Mesendoderm (in vitro differentiated cells): ENCODE measurements at regions not wholly inside any gene's neighbourhood (a gene's known extent, or its start where the extent isn't known, plus 50 kb on each side); places are given as distances from the start of the nearest gene placed in this dataset.

Experiments used
- DNase-seq: peaks from one replicate; pipeline ENCODE4 v3.0.0; 2013
- H2AK5ac ChIP-seq: 2 replicates; pipeline ENCODE4 v1.6.1; 2013; ENCODE audit warnings: low read length, inconsistent platforms
- H2BK120ac ChIP-seq: 2 replicates; pipeline ENCODE4 v1.6.1; 2013; ENCODE audit warnings: low read depth, mild to moderate bottlenecking, low read length, moderate library complexity, mixed read lengths
- H2BK15ac ChIP-seq: replicated peaks from 2 replicates; pipeline ENCODE4 v1.6.1; 2013; ENCODE audit warnings: low read depth, mild to moderate bottlenecking, moderate library complexity
- H2BK5ac ChIP-seq: 2 replicates; pipeline ENCODE4 v1.6.1; 2013; ENCODE audit warnings: low read length, inconsistent platforms
- H3K18ac ChIP-seq: 2 replicates; pipeline ENCODE4 v1.6.1; 2013; ENCODE audit warnings: mild to moderate bottlenecking, low read length, mixed read lengths
- H3K23ac ChIP-seq: one replicate; pipeline ENCODE4 v1.6.1; 2013; ENCODE audit warnings: low read length
- H3K27ac ChIP-seq: 2 replicates; pipeline ENCODE4 v1.5.1; 2013; ENCODE audit warnings: low read depth, mild to moderate bottlenecking, inconsistent platforms, low read length, moderate library complexity
- H3K27me3 ChIP-seq: 2 replicates; pipeline ENCODE4 v1.6.1; 2013; ENCODE audit warnings: low read length, control low read depth, mild to moderate bottlenecking, inconsistent platforms; ENCODE audit not compliant: insufficient read depth, poor library complexity
- H3K36me3 ChIP-seq: 2 replicates; pipeline ENCODE4 v1.6.1; 2013; ENCODE audit warnings: low read length, inconsistent platforms; ENCODE audit not compliant: control insufficient read depth, insufficient read depth
- H3K4ac ChIP-seq: one replicate; pipeline ENCODE4 v1.6.1; 2013; ENCODE audit warnings: low read depth, mild to moderate bottlenecking, low read length, moderate library complexity
- H3K4me1 ChIP-seq: 2 replicates; pipeline ENCODE4 v1.6.1; 2013; ENCODE audit warnings: low read depth, low read length, inconsistent platforms; ENCODE audit not compliant: control insufficient read depth
- H3K4me2 ChIP-seq: 2 replicates; pipeline ENCODE4 v1.6.1; 2013; ENCODE audit warnings: low read length
- H3K4me3 ChIP-seq: 2 replicates; pipeline ENCODE4 v1.5.1; 2013; ENCODE audit warnings: mild to moderate bottlenecking, low read length
- H3K56ac ChIP-seq: one replicate; pipeline ENCODE4 v1.6.1; 2013; ENCODE audit warnings: low read length
- H3K79me1 ChIP-seq: 2 replicates; pipeline ENCODE4 v1.6.1; 2013; ENCODE audit warnings: low read length, inconsistent platforms
- H3K79me2 ChIP-seq: 2 replicates; pipeline ENCODE4 v1.6.1; 2013; ENCODE audit warnings: mild to moderate bottlenecking, low read length; ENCODE audit not compliant: control insufficient read depth, insufficient read depth
- H3K9ac ChIP-seq: 2 replicates; pipeline ENCODE4 v1.6.1; 2013; ENCODE audit warnings: low read length, inconsistent platforms
- H4K5ac ChIP-seq: one replicate; pipeline ENCODE4 v1.6.1; 2013; ENCODE audit warnings: low read length
- H4K8ac ChIP-seq: one replicate; pipeline ENCODE4 v1.6.1; 2013; ENCODE audit warnings: low read depth, mild to moderate bottlenecking, control low read depth, low read length, moderate library complexity
- WGBS: extraction: QIAGEN DNeasy Blood & Tissue Kit; methylation state at CpG from one replicate; pipeline ENCODE4 v1.1.7; 2013; ENCODE audit warnings: low lambda C conversion rate, missing lambda C conversion rate; ENCODE audit not compliant: insufficient coverage; ENCODE audit errors: extremely low coverage; 5-methylcytosine and 5-hydroxymethylcytosine counted together

DNA sequence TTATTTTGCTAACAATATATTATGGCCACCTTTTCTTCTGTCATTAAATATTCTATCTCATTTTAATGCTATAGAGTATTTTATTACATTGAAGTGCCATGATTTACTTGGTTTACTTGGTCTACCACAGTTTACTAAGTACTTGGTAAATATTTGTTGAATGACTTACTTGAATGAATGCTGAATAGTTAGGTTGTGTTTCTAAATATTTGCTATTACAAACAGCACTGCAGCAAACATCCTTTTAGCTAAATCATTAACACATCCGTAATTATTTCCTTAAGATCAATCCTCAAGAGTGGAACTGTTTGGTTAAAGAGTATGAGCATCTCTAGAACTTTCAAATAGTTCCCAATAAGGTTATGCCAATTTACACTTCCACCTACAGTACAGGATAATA lies 318.7 kb downstream of the MYCN start:
- Histone ChIP-seq H3K79me2 (no peaks in the 10 kb centered on the region), H2BK5ac (no peak overlapping the region), H3K4me2 (no peak overlapping the region), H3K56ac (no peak overlapping the region), H3K9ac (no peak overlapping the region), H3K4me1 (no peaks in the 10 kb centered on the region), H3K4ac (no peak overlapping the region), H3K36me3 (no peaks in the 10 kb centered on the region), H2BK120ac (no peak overlapping the region), H3K27ac (no peak overlapping the region), H4K8ac (no peak overlapping the region), H3K27me3 (no peaks in the 10 kb centered on the region), H3K79me1 (no peaks in the 10 kb centered on the region), H3K4me3 (no peak overlapping the region), H2AK5ac (no peak overlapping the region), H3K23ac (no peak overlapping the region), H4K5ac (no peak overlapping the region), H2BK15ac (no peak overlapping the region), H3K18ac (no peak overlapping the region)
- no peak for DNase-seq
- no CpG with 5 or more reads among the region's 1 CpG for WGBS

DNA sequence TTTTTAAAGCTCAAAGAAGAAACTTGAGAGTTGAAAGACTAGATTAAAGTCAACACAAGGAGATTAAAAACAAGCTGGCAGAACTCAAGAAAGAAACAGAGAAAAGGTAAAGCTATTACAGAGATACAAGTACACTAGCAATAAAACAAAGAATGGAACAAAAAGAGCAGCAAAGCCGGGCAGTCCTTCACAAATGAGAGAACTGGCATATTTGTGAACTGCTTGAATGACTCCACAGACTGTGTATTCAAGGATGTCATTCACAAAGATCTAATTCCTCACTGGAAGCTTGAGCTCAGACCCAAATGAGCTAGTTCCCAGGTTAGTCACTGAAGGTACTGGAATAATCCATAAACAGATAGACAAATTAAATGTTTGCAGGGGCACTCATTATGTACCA lies 318.0 kb downstream of the MYCN start:
- no peak overlapping the region for H2BK5ac ChIP-seq
- H2AK5ac ChIP-seq = no peak overlapping the region
- no CpG with 5 or more reads among the region's 1 CpG for WGBS
- H4K8ac ChIP-seq = no peak overlapping the region
- H2BK120ac ChIP-seq = no peak overlapping the region
- no peaks in the 10 kb centered on the region for H3K27me3 ChIP-seq
- H3K23ac ChIP-seq = no peak overlapping the region
- H3K18ac ChIP-seq = no peak overlapping the region
- no peak overlapping the region for H3K4ac ChIP-seq
- H3K4me2 ChIP-seq = no peak overlapping the region
- H3K9ac ChIP-seq = no peak overlapping the region
- no peak overlapping the region for H3K27ac ChIP-seq
- H3K4me3 ChIP-seq = no peak overlapping the region
- DNase-seq = no peak
- no peaks in the 10 kb centered on the region for H3K79me2 ChIP-seq
- H4K5ac ChIP-seq = no peak overlapping the region
- H2BK15ac ChIP-seq = no peak overlapping the region
- no peaks in the 10 kb centered on the region for H3K79me1 ChIP-seq
- H3K56ac ChIP-seq = no peak overlapping the region
- no peaks in the 10 kb centered on the region for H3K36me3 ChIP-seq
- H3K4me1 ChIP-seq = no peaks in the 10 kb centered on the region

DNA sequence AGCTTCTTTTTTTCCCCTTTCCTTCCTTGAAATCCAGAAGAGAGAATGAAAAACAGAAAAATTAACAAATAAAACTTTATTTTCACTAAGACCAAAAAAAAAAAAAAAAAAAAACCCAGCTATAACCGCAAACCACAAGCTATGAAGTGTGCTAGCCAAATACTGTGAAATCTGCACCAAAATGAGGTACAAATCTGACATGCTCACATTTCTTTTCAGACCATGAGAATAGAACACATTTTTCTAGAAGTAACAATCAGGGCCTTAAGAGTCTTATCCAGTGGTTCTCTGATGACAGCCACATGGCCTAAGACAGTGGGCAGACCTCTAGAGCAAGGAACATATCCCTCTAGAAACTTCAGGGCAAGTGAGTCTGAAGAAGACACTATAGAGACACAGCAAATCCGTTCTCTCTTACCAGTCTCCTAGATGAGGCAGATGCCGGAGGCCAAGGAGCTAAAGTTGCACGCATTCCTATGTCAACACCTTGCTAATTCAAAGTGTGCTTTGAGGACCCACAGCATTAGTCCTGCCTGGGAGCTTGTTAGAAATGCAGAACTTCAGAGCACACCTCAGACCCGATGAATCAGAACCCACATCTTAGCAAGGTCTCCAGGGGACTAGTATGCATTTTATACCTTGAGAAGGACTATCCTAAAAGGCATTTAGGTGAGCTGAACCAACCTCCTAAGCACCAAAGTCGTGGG lies 317.1 kb downstream of the MYCN start:
- Histone ChIP-seq H2BK120ac (no peak overlapping the region), H3K56ac (no peak overlapping the region), H3K4ac (no peak overlapping the region), H3K79me2 (no peaks in the 10 kb centered on the region), H3K36me3 (no peaks in the 10 kb centered on the region), H2BK15ac (no peak overlapping the region), H3K79me1 (no peaks in the 10 kb centered on the region), H3K23ac (no peak overlapping the region), H3K4me2 (no peak overlapping the region), H3K27me3 (no peaks in the 10 kb centered on the region), H3K18ac (no peak overlapping the region), H3K4me1 (no peaks in the 10 kb centered on the region), H3K4me3 (no peak overlapping the region), H3K27ac (no peak overlapping the region), H3K9ac (no peak overlapping the region), H4K5ac (no peak overlapping the region), H2BK5ac (no peak overlapping the region), H4K8ac (no peak overlapping the region), H2AK5ac (no peak overlapping the region)
- no peak for DNase-seq
- WGBS = no CpG with 5 or more reads among the region's 6 CpGs

DNA sequence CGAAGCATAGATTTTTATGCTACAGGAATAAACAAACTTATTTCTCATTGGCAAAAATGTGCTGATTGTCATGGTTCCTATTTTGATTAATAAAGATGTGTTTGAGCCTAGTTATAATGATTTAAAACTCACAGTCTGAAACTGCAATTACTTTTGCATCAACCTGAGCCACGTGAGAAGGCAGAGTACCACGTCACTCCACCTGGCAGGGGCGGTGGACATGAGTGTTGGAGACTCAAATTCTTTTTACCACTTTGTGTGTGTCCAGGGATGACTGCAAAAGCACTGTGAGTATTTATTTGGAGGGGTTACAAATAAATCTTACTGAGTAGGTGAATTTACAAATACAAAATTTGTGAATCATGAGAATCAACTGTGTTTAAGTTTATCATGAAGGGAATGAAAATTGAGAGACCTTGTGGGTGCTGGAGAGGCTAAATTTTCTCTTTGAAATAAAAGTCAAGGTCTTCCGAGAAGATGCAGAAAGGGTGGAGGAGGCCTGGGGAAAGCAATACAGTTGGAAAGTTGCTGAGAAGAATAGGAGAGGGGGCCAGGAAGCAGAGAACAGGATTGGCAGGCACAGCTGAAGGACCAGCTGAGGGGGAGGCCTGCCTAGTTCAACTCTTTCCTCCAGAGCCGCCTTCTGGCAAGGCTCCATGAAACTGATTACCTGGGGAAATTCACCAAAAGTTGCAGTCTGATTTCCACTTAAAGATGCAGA lies 316.4 kb downstream of the MYCN start:
- H4K5ac ChIP-seq = no peak overlapping the region
- H3K4me2 ChIP-seq = no peak overlapping the region
- no peak overlapping the region for H4K8ac ChIP-seq
- H3K79me1 ChIP-seq = no peaks in the 10 kb centered on the region
- H3K18ac ChIP-seq = no peak overlapping the region
- no peak overlapping the region for H2BK5ac ChIP-seq
- no peak overlapping the region for H3K4me3 ChIP-seq
- DNase-seq = no peak
- no peak overlapping the region for H2BK120ac ChIP-seq
- H3K9ac ChIP-seq = no peak overlapping the region
- H3K23ac ChIP-seq = no peak overlapping the region
- H3K27ac ChIP-seq = no peak overlapping the region
- H3K56ac ChIP-seq = no peak overlapping the region
- H2AK5ac ChIP-seq = no peak overlapping the region
- no peaks in the 10 kb centered on the region for H3K79me2 ChIP-seq
- H3K27me3 ChIP-seq = no peaks in the 10 kb centered on the region
- no CpG with 5 or more reads among the region's 6 CpGs for WGBS
- no peaks in the 10 kb centered on the region for H3K4me1 ChIP-seq
- no peaks in the 10 kb centered on the region for H3K36me3 ChIP-seq
- H2BK15ac ChIP-seq = no peak overlapping the region
- H3K4ac ChIP-seq = no peak overlapping the region

- Histone ChIP-seq H3K23ac (no peak overlapping the region), H3K9ac (no peak overlapping the region), H3K18ac (no peak overlapping the region), H3K79me1 (no peaks in the 10 kb centered on the region), H3K27me3 (no peaks in the 10 kb centered on the region), H3K36me3 (no peaks in the 10 kb centered on the region), H2BK15ac (no peak overlapping the region), H2AK5ac (no peak overlapping the region), H2BK5ac (no peak overlapping the region), H3K27ac (no peak overlapping the region), H3K4me1 (no peaks in the 10 kb centered on the region), H4K8ac (no peak overlapping the region), H3K56ac (no peak overlapping the region), H3K4ac (no peak overlapping the region), H2BK120ac (no peak overlapping the region), H3K4me2 (no peak overlapping the region), H3K79me2 (no peaks in the 10 kb centered on the region), H3K4me3 (no peak overlapping the region), H4K5ac (no peak overlapping the region)
- WGBS = no CpG with 5 or more reads among the region's 4 CpGs
- DNase-seq = no peak
Measured at GRCh38 chr2:16255120-16255519, 314.8 kb downstream of the MYCN start.
